WTC11 (cell line): ENCODE measurements at regions not wholly inside any gene's neighbourhood (a gene's known extent, or its start where the extent isn't known, plus 50 kb on each side); places are given as distances from the start of the nearest gene placed in this dataset.

ENCODE experiments used
- ESRRA ChIP-seq: sonication (generic); formaldehyde crosslinking; IDR thresholded peaks from 2 replicates; pipeline ENCODE4 v1.8.1; 2022; ENCODE audit warnings: mild to moderate bottlenecking, missing genetic modification reagents, borderline replicate concordance
- ETV6 ChIP-seq: sonication (generic); formaldehyde crosslinking; IDR thresholded peaks from 2 replicates; pipeline ENCODE4 v1.8.1; 2022; ENCODE audit warnings: mild to moderate bottlenecking, missing genetic modification reagents
- FOXJ3 ChIP-seq: sonication (generic); formaldehyde crosslinking; IDR thresholded peaks from 2 replicates; pipeline ENCODE4 v1.9.0; 2021; ENCODE audit warnings: missing genetic modification reagents, mild to moderate bottlenecking, borderline replicate concordance
- NFYB ChIP-seq: sonication (generic); formaldehyde crosslinking; conservative IDR thresholded peaks from 2 replicates; pipeline ENCODE4 v1.8.0; 2022; ENCODE audit warnings: low read depth, missing genetic modification reagents
- NR2C2 ChIP-seq: sonication (generic); formaldehyde crosslinking; IDR thresholded peaks from 2 replicates; pipeline ENCODE4 v1.8.0; 2022; ENCODE audit warnings: mild to moderate bottlenecking, missing genetic modification reagents
- RELA ChIP-seq: sonication (generic); formaldehyde crosslinking; IDR thresholded peaks from 2 replicates; pipeline ENCODE4 v1.8.1; 2022; ENCODE audit warnings: missing genetic modification reagents, mild to moderate bottlenecking, borderline replicate concordance
- ZNF121 ChIP-seq: sonication (generic); formaldehyde crosslinking; IDR thresholded peaks from 2 replicates; pipeline ENCODE4 v1.8.0; 2023; ENCODE audit warnings: missing genetic modification reagents
- ZNF317 ChIP-seq: sonication (generic); formaldehyde crosslinking; IDR thresholded peaks from 2 replicates; pipeline ENCODE4 v1.8.1; 2023; ENCODE audit warnings: low read depth, mild to moderate bottlenecking, moderate library complexity, missing genetic modification reagents, borderline replicate concordance
- TF ChIP-seq, protein P1 (sequence below): fragments of 200-600 bp; IDR thresholded peaks from 2 replicates; pipeline ENCODE4 v1.8.0; 2022; ENCODE audit warnings: antibody characterized with exemption
- TF ChIP-seq, protein P2 (sequence below): sonication (generic); formaldehyde crosslinking; conservative IDR thresholded peaks from 2 replicates; pipeline ENCODE4 v1.8.1; 2022; ENCODE audit warnings: mild to moderate bottlenecking, missing genetic modification reagents
- TF ChIP-seq, protein P3 (sequence below): fragments of 250-450 bp; sonication (Bioruptor Pico); IDR thresholded peaks from 2 replicates; pipeline ENCODE4 v1.9.0; 2021; ENCODE audit warnings: moderate library complexity, mild to moderate bottlenecking, inconsistent platforms, borderline replicate concordance

DNA sequence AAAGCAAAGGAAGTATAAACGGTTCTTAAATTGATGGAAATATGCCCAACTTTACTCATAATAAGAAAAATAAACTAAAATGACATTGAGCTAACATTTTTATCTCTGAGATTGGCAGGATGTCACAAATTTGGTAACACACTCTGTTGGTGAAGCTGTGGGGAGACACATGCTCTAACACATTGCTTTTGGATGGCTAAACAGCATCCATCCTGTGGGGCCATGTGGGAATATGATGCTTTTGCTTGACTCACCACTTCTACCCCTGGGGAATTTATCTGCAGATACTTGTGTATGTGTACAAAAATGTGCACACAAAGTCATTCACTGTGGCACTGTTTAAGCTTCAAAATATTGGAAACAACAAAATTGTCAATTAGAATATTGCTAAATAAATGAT lies 100.2 kb downstream of the ANAPC4 start:
- TF ChIP-seq NFYB = no peak
- no peak for TF ChIP-seq FOXJ3 (CRISPR knock-in tag)
- TF ChIP-seq, protein P1, sequence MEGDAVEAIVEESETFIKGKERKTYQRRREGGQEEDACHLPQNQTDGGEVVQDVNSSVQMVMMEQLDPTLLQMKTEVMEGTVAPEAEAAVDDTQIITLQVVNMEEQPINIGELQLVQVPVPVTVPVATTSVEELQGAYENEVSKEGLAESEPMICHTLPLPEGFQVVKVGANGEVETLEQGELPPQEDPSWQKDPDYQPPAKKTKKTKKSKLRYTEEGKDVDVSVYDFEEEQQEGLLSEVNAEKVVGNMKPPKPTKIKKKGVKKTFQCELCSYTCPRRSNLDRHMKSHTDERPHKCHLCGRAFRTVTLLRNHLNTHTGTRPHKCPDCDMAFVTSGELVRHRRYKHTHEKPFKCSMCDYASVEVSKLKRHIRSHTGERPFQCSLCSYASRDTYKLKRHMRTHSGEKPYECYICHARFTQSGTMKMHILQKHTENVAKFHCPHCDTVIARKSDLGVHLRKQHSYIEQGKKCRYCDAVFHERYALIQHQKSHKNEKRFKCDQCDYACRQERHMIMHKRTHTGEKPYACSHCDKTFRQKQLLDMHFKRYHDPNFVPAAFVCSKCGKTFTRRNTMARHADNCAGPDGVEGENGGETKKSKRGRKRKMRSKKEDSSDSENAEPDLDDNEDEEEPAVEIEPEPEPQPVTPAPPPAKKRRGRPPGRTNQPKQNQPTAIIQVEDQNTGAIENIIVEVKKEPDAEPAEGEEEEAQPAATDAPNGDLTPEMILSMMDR = no peak
- no peak for TF ChIP-seq ETV6 (CRISPR knock-in tag)
- no peak for TF ChIP-seq ZNF121
- no peak for TF ChIP-seq NR2C2 (CRISPR knock-in tag)
- TF ChIP-seq ZNF317 (CRISPR knock-in tag) = no peak
- TF ChIP-seq, protein P2, sequence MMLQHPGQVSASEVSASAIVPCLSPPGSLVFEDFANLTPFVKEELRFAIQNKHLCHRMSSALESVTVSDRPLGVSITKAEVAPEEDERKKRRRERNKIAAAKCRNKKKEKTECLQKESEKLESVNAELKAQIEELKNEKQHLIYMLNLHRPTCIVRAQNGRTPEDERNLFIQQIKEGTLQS (CRISPR knock-in tag) = no peak
- no peak for TF ChIP-seq ESRRA (CRISPR knock-in tag)
- TF ChIP-seq, protein P3, sequence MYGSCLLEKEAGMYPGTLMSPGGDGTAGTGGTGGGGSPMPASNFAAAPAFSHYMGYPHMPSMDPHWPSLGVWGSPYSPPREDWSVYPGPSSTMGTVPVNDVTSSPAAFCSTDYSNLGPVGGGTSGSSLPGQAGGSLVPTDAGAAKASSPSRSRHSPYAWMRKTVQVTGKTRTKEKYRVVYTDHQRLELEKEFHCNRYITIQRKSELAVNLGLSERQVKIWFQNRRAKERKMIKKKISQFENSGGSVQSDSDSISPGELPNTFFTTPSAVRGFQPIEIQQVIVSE (CRISPR knock-in tag) = no peak
- TF ChIP-seq RELA = no peak
